DMS 273 (cell line): ENCODE measurements at regions not wholly inside any gene's neighbourhood (a gene's known extent, or its start where the extent isn't known, plus 50 kb on each side); places are given as distances from the start of the nearest gene placed in this dataset.
A peak's percentile ranks its signal among the peaks of the same experiment; 100 is the strongest.
"Not testable (repeated sequence)": the region's sequence is repeated elsewhere in the genome, so short reads cannot be mapped to it uniquely, and the experiment has no call there.

Experiments
- DNase-seq: peaks from one replicate; lab custom pipeline; 2025; ENCODE audit not compliant: unreplicated experiment; lab: John Stamatoyannopoulos, UW

GRCh38 chr4:11811521-11811920, 382.8 kb upstream of the HS3ST1 start:
- DNase-seq = not testable (repeated sequence)

DNA sequence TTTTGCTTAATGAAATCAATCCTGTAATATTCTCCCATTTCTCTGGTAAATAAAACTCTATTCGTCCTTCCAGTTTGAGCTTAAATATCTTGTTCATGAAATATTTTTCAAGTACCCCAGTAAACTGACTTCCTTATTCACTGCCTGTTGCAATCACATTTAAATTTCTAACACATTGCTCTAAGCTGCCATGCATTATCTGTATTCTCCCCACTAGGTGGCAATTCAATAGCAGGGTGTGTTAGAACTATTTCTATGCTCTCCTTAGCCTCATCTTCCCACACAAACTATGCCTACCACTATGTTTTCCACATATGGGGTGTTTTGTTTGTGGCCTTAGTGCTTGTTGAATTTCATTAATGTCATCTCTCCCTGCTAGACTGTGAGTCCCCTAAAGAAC, 377.1 kb upstream of the HS3ST1 start:
- DNase-seq = peak; percentile 30

GRCh38 chr4:11801466-11802446, 373.1 kb upstream of the HS3ST1 start:
- DNase-seq = no peak

DNA sequence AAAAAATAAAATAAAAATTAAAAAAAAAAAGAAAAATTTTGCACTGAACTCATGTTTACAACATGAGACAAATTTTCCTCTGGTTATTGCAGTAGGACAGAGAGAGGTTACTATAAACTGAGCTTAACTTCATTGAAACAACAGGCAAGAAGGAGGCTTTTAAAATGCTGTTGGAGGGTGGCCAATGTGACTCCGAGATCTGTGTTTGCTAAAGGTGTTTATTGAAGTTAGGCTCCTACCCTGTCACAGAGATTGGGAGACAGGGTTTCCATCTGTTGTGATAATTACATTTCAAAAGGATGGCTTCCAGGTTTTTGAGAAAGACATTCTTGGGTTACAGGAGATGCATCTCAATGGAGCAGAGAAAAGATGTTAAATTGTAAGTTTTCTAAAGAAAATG, 370.5 kb upstream of the HS3ST1 start:
- DNase-seq = no peak

DNA sequence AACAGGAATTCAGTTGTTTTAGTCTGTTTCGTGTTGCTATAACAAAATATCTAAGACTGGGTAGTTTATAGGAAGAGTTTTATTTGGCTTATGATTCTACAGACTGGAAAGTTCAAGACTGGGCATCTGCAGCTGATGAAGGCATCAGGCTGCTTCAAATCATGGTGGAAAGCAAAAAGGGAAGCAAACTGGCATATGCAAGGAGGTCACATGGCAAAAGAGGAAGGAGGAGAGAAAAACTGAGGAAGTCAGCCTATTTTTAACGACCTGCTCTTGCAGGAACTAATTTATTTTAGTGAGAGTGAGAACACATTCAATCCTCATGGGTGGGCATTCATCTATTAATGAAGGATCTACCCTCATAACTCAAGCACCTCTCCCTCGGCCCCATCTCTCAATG, 363.1 kb upstream of the HS3ST1 start:
- DNase-seq = no peak

GRCh38 chr4:11790230-11790629, 361.5 kb upstream of the HS3ST1 start:
- DNase-seq = no peak

DNA sequence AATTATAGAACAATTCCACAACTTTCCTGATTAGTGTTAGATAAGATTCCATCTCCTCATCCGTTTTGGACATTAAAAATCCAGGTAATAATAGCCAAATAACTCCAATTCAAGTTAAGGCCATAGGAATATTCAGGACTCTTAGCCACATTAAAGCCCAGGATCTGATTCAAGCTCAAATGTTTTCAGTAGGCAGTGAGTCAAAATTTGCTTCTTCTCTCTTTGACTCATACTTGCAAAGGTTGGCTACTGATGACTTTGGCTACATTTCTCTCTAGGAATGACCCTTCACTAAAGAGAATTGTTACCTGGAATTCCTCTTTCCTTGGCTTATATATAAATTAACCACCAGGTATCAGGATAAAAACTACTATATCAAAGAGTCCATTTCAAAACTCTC, 354.9 kb upstream of the HS3ST1 start:
- no peak for DNase-seq

DNA sequence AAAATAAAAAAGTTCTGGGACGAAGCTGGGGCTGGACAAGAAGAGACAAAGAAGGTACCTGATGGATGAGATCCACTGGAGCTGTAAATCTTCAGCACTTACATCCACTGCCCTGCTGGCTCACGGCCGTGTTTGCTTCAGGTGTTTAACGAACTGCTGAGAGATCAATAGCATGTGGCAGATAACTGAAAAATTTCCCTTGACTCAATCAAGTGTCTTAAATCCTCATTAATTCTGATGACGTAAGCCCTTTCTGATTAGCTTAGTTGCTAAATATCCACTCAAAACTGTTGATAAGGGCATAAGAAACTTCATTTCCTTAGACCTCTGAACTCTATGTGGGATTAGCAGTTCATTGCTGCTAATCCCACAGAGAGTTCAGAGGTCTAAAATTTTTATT, 354.2 kb upstream of the HS3ST1 start:
- no peak for DNase-seq

DNA sequence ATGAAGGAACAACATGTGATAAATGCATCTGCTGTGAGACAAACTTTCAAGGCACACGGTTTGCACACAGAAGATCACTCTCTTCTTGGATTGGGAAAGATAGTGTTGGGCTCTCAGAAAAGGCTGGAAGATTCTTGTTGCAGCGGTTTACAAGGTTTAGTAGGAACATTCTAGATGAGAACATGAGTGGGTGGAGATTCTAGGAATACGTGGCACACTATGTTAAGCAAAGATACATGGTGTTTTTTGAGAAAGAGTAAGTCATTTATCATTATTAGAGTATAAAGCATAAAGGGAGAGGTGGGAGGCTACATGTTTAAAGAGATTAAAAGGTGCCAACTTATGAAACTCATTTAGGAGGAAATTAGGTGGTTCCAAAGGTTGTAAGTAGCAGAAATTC, 348.8 kb upstream of the HS3ST1 start:
- no peak for DNase-seq

DNA sequence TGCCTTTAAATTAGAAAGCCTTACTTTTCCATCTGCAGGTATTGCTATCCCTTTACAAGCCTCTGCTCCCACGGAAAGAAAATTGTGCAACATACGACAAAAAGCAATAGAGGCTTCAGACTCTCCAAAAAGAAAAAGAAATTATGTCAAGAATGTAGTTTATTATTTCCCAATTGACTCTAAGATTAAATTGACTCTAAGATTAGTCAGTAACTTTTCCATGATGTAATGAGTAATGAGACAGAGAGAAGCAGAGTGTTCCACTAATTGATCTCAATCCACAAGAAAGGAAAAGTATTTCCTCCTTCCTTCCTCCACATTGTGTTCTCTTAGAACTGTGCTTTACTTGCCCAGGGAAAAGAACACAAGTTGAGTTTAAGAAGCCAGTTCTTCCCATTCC, 345.7 kb upstream of the HS3ST1 start:
- DNase-seq = no peak

DNA sequence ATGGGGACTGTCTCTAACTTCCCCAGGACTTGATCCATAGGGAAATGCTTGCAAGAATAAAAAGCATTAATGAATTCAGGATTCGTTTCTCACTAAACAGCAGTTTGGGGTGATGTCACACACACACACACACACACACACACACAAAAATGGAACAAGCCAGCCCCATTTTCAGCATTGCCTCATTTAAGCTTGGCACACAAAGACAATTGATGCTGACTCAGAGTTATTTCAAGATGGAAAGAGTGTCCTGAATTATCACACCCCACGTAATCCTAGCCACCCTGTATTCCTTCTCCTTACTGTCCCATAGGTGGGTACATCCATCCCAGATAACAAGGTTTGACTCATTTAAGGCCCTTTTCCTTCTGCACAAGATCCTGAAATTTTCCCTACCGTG, 345.1 kb upstream of the HS3ST1 start:
- no peak for DNase-seq

DNA sequence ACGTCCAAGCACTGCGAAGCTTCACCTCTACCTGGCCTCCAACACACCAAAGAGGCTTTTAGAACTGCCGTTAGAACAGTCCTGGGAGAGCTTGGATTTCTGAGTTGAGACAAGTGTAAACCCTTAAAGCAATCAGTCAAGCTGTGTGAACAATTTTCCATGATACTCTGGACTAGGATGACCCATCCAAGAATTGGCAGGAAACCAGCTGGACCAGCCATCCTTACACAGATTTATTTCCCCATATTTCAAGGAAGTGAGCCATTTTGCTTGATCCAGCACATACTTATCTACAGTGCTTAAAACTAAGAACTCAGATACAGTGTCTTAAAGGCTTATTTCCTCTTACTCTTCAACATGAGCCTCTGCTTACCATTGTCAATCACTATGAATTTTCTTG, 340.7 kb upstream of the HS3ST1 start:
- no peak for DNase-seq

- no peak for DNase-seq
Measured at GRCh38 chr4:11768251-11768972, 339.7 kb upstream of the HS3ST1 start.

GRCh38 chr4:11765849-11766453, 337.3 kb upstream of the HS3ST1 start:
- DNase-seq = peak; percentile 62

DNA sequence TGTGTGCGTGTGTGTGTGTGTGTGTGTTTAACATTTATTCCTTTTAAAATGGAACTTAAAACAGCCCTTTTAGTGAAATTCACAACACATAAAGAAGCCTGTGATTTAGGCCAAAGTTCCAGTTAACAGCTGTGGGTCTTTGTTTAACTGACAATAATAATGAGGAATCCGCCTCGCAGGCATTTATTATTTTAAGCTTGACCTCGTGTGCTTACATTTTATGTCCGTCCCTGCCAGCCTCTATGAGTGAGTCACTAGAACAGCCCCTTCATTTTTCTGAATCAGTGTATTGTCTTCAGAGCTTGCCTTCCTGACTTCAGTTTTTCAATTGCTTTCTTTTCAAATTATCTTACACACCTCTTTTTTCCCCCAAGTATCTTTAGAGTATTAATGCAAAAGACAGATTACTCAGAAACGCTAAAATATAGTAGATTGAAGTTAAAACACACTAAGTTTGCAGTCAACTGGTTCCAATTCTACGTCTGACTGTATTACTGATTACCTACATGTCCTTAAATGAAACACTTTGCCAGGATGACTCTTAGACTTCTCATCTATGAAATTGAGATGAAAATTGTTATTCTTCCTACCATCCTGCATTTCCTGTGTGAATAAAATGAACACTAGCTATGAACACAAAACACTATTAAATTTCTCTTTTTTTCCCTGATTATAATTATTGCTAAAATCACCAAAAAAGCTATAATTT, 319.6 kb upstream of the HS3ST1 start:
- DNase-seq = no peak

GRCh38 chr4:11746734-11747133, 318.0 kb upstream of the HS3ST1 start:
- no peak for DNase-seq

DNA sequence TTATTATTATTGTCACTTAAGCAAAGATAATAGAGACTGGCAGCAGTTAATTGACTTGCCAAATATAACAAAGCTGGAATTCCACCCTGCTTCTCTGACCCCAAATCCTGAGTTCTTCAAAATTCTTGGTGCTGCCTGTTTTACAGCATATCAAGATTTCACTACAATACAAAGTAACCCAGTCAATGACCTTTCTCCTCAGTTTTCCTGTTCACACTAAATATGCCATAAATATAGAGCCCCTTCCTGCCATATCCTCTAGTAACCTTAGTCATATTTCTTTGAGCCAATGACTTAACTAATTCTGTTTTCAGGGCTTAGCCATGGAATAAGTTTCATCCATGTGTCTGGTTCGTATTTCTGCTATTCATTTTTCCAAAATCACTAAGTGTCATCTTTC, 315.3 kb upstream of the HS3ST1 start:
- DNase-seq = no peak

GRCh38 chr4:11743236-11743635, 314.5 kb upstream of the HS3ST1 start:
- DNase-seq = no peak

- no peak for DNase-seq
Measured at GRCh38 chr4:11741190-11741652, 312.5 kb upstream of the HS3ST1 start.

- no peak for DNase-seq
Measured at GRCh38 chr4:11739992-11740391, 311.3 kb upstream of the HS3ST1 start.

DNA sequence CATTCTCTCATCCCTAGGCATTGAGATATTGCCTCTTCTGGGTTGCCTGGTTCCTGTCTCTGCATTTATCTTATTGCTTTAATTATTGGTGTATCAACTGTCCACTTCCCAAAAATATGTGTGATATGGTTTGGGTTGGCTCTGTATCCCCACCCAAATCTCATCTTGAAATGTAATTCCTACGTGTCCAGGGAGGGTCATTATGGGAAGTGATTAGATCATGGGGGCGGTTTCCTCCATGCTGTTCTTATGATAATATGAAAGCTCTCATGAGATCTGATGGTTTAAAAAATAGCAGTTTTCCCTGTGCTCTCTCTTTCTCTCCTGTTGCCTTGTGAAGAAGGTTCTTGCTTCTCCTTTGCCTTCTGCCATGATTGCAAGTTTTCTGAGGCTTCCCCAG, 308.3 kb upstream of the HS3ST1 start:
- no peak for DNase-seq
